ENCODE measurements at regions not wholly inside any gene's neighbourhood (a gene's known extent, or its start where the extent isn't known, plus 50 kb on each side); places are given as distances from the start of the nearest gene placed in this dataset.
"Not testable (repeated sequence)": the region's sequence is repeated elsewhere in the genome, so short reads cannot be mapped to it uniquely, and the experiment has no call there.

- no peak for ATAC-seq (ENCODE audit: low read depth)
- no peak overlapping the region for H3K27ac Mint-ChIP-seq
- Histone ChIP-seq H3K27me3 (replicated peaks in 1 of 4; ENCODE audit: control extremely low read depth in 1 of 4, control insufficient read depth in 3 of 4, insufficient read depth in 4 of 4, low read length in 3 of 4) (no peaks in the 10 kb centered on the region), H3K4me1 (ENCODE audit: control insufficient read depth in 2 of 2, insufficient read depth in 2 of 2, low read length in 2 of 2) (no peaks in the 10 kb centered on the region), H2AFZ (ENCODE audit: insufficient read depth, low read depth, low read length, poor library complexity, severe bottlenecking) (no peak overlapping the region), H3K36me3 (replicated peaks in 1 of 2; ENCODE audit: control extremely low read depth in 1 of 2, control insufficient read depth in 1 of 2, extremely low read depth in 1 of 2, insufficient read depth in 2 of 2, low read length in 1 of 2) (no peaks in the 10 kb centered on the region), H3K79me2 (ENCODE audit: control insufficient read depth, insufficient read depth, low read length) (no peaks in the 10 kb centered on the region), H4K20me1 (ENCODE audit: control insufficient read depth, insufficient read depth, low read length, poor library complexity, severe bottlenecking) (no peaks in the 10 kb centered on the region), H3K27ac (ENCODE audit: low read length in 2 of 2) (no peak overlapping the region), H3K9me3 (ENCODE audit: control extremely low read depth in 1 of 3, control insufficient read depth in 2 of 3, insufficient read depth in 1 of 3, low read length in 2 of 3) (no peaks in the 10 kb centered on the region), H3K4me3 (ENCODE audit: control extremely low read depth in 1 of 5, extremely low read depth in 1 of 5, insufficient read depth in 1 of 5, low read depth in 2 of 5, low read length in 4 of 5) (no peak overlapping the region), H3K4me2 (replicated peaks; ENCODE audit: low read depth, low read length, poor library complexity, severe bottlenecking) (no peak overlapping the region), H3K9ac (ENCODE audit: low read length) (no peak overlapping the region)
- H3K27me3 Mint-ChIP-seq: peaks cover 4% of the 10 kb centered on the region
- no peaks in the 10 kb centered on the region for H3K4me1 Mint-ChIP-seq
- TF ChIP-seq EZH2 (IDR thresholded peaks at IDR 0.05; ENCODE audit: borderline replicate concordance, insufficient read depth, low read depth, low read length, poor library complexity, severe bottlenecking): no peak
- TF ChIP-seq CTCF (IDR thresholded peaks at IDR 0.05): no peak
- no peak for DNase-seq
- intact Hi-C loops (cut with micrococcal nuclease): no loop called here
- ChIA-PET POLR2A (no interaction called here), CTCF (interaction anchor here (0.7 to 4.4 kb wide), 5 partner anchors 8 to 122 kb away, joined by 3 to 38 read pairs (median 3); partner anchors contain the start of gene NT5E)
- 50% methylated on average over 1 of the region's 1 CpG for WGBS (ENCODE audit: insufficient coverage)
- H3K4me3 Mint-ChIP-seq: no peak overlapping the region
- no peaks in the 10 kb centered on the region for H3K9me3 Mint-ChIP-seq (ENCODE audit: insufficient read depth)
Measured at GRCh38 chr6:85360794-85361642, 88.9 kb upstream of the NT5E start.

- H3K27ac Mint-ChIP-seq: no peak overlapping the region
- peaks cover 4% of the 10 kb centered on the region for H3K27me3 Mint-ChIP-seq
- Histone ChIP-seq H4K20me1 (ENCODE audit: control insufficient read depth, insufficient read depth, low read length, poor library complexity, severe bottlenecking) (no peaks in the 10 kb centered on the region), H3K27me3 (replicated peaks in 1 of 4; ENCODE audit: control extremely low read depth in 1 of 4, control insufficient read depth in 3 of 4, insufficient read depth in 4 of 4, low read length in 3 of 4) (no peaks in the 10 kb centered on the region), H3K36me3 (replicated peaks in 1 of 2; ENCODE audit: control extremely low read depth in 1 of 2, control insufficient read depth in 1 of 2, extremely low read depth in 1 of 2, insufficient read depth in 2 of 2, low read length in 1 of 2) (no peaks in the 10 kb centered on the region), H3K9me3 (ENCODE audit: control extremely low read depth in 1 of 3, control insufficient read depth in 2 of 3, insufficient read depth in 1 of 3, low read length in 2 of 3) (no peaks in the 10 kb centered on the region), H3K27ac (ENCODE audit: low read length in 2 of 2) (no peak overlapping the region), H3K9ac (ENCODE audit: low read length) (no peak overlapping the region), H3K4me3 (ENCODE audit: control extremely low read depth in 1 of 5, extremely low read depth in 1 of 5, insufficient read depth in 1 of 5, low read depth in 2 of 5, low read length in 4 of 5) (no peak overlapping the region), H3K79me2 (ENCODE audit: control insufficient read depth, insufficient read depth, low read length) (no peaks in the 10 kb centered on the region), H2AFZ (ENCODE audit: insufficient read depth, low read depth, low read length, poor library complexity, severe bottlenecking) (no peak overlapping the region), H3K4me2 (replicated peaks; ENCODE audit: low read depth, low read length, poor library complexity, severe bottlenecking) (no peak overlapping the region), H3K4me1 (ENCODE audit: control insufficient read depth in 2 of 2, insufficient read depth in 2 of 2, low read length in 2 of 2) (no peaks in the 10 kb centered on the region)
- intact Hi-C loops (cut with micrococcal nuclease): loop anchor here (10.0 kb wide), 1 partner anchor 1497 kb away; no protein-coding TSS in a partner anchor
- DNase-seq (no peak), ATAC-seq (ENCODE audit: low read depth) (no peak)
- ChIA-PET CTCF (interaction anchor here (4.4 kb wide), 1 partner anchor 125 kb away, joined by 38 read pairs; no protein-coding TSS in a partner anchor), POLR2A (no interaction called here)
- no peaks in the 10 kb centered on the region for H3K4me1 Mint-ChIP-seq
- TF ChIP-seq CTCF (IDR thresholded peaks at IDR 0.05) (no peak), EZH2 (IDR thresholded peaks at IDR 0.05; ENCODE audit: borderline replicate concordance, insufficient read depth, low read depth, low read length, poor library complexity, severe bottlenecking) (no peak)
- H3K9me3 Mint-ChIP-seq (ENCODE audit: insufficient read depth): no peaks in the 10 kb centered on the region
- no CpG with 5 or more reads among the region's 1 CpG for WGBS (ENCODE audit: insufficient coverage)
- no peak overlapping the region for H3K4me3 Mint-ChIP-seq
Measured at GRCh38 chr6:85357651-85358050, 92.2 kb upstream of the NT5E start.

- H3K4me1 ChIP-seq (ENCODE audit: control insufficient read depth in 2 of 2, insufficient read depth in 2 of 2, low read length in 2 of 2); POLR2A ChIA-PET; H3K27ac Mint-ChIP-seq; H4K20me1 ChIP-seq (ENCODE audit: control insufficient read depth, insufficient read depth, low read length, poor library complexity, severe bottlenecking); H3K27me3 Mint-ChIP-seq; H3K4me1 Mint-ChIP-seq; H3K9me3 Mint-ChIP-seq (ENCODE audit: insufficient read depth); H3K27me3 ChIP-seq (replicated peaks in 1 of 4; ENCODE audit: control extremely low read depth in 1 of 4, control insufficient read depth in 3 of 4, insufficient read depth in 4 of 4, low read length in 3 of 4); H3K27ac ChIP-seq (ENCODE audit: low read length in 2 of 2); H3K9ac ChIP-seq (ENCODE audit: low read length); H2AFZ ChIP-seq (ENCODE audit: insufficient read depth, low read depth, low read length, poor library complexity, severe bottlenecking); H3K79me2 ChIP-seq (ENCODE audit: control insufficient read depth, insufficient read depth, low read length); H3K4me2 ChIP-seq (replicated peaks; ENCODE audit: low read depth, low read length, poor library complexity, severe bottlenecking); H3K4me3 ChIP-seq (ENCODE audit: control extremely low read depth in 1 of 5, extremely low read depth in 1 of 5, insufficient read depth in 1 of 5, low read depth in 2 of 5, low read length in 4 of 5); H3K36me3 ChIP-seq (replicated peaks in 1 of 2; ENCODE audit: control extremely low read depth in 1 of 2, control insufficient read depth in 1 of 2, extremely low read depth in 1 of 2, insufficient read depth in 2 of 2, low read length in 1 of 2); H3K4me3 Mint-ChIP-seq; DNase-seq; ATAC-seq (ENCODE audit: low read depth); H3K9me3 ChIP-seq (ENCODE audit: control extremely low read depth in 1 of 3, control insufficient read depth in 2 of 3, insufficient read depth in 1 of 3, low read length in 2 of 3): not testable (repeated sequence)
- intact Hi-C loops (cut with micrococcal nuclease): loop anchor here (10.0 kb wide), 1 partner anchor 1498 kb away; no protein-coding TSS in a partner anchor
- CTCF ChIA-PET: interaction anchor here (4.4 kb wide), 1 partner anchor 126 kb away, joined by 38 read pairs; no protein-coding TSS in a partner anchor
- no CpG with 5 or more reads among the region's 3 CpGs for WGBS (ENCODE audit: insufficient coverage)
Measured at GRCh38 chr6:85356743-85357142, 93.1 kb upstream of the NT5E start.

Data from B cell (primary cell).